OCI-M1 (cell line): ENCODE measurements at regions not wholly inside any gene's neighbourhood (a gene's known extent, or its start where the extent isn't known, plus 50 kb on each side); places are given as distances from the start of the nearest gene placed in this dataset.
A peak's percentile ranks its signal among the peaks of the same experiment; 100 is the strongest.

Experiments used
- DNase-seq: peaks from one replicate; lab custom pipeline; 2025; lab: John Stamatoyannopoulos, UW

DNA sequence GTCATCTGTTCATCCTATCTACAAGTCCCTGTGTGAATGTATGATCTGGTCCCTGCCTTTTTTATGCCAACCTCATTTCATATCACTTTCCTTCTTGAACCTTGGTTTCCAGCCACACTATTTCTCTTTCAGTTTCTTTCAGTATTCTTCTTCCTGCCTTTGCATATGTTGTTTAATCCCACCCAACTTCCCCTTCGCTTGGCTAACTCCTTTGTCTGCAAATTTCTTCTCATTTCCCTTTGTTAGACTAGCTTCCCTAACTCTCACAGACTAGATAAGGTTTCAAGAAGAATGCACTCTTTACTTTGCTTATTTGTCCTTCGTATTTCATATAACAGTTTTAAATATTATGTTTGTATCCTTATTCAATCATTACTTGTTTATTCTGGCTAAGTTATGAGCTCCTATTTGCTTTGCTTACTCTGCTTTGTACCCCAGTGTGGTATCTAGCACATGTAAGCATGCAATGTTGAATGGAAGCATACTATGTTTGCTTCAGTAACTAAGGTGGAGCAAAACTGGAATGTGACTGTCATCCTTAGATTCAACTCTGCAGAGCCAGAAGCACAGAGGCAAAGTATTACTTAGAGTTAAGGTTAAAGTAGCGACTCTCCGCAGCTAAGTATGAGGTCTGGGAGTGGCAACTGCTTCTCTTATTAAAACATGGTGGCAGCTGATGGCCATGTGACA lies 681.3 kb downstream of the CPS1 start:
- DNase-seq: peak; percentile 61

- DNase-seq: no peak
Measured at GRCh38 chr2:211241891-211242290, 685.5 kb downstream of the CPS1 start.

DNA sequence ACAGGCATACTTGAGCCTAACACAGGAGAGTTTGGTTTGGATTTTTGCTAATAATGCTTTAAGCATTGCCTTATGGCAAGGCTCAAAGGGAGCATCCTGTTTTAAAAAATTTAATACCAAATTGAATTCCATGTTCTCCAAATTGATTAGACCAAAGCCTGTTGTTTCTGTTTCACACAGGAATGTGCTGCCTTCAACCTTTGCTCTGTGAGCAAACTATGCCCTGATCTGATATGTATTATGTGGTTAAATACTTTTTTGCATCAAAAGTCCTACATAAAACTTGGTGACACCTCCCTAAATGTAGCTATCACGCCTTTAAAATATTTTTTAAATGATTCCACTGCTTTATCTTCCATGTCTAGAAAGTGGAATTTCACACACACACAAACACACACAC lies 691.4 kb downstream of the CPS1 start:
- DNase-seq: no peak

DNA sequence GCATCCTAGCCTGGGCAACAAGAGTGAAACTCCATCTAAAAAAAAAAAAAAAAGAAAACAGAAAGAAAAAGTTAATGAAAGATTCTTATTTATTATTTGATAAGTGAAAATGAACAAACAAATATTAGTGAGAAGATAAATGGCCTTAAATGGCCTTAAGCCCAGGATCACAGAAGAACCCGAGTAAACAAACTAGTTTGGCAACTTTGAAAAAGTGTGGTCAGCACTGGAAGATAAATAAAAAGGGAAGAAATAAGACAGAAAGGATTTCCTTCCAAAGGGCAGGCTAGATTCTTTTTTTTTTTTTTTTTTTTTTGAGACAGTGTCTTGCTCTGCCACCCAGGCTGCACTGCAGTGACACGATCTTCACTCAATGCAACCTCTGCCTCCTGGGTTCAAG lies 692.4 kb downstream of the CPS1 start:
- DNase-seq: no peak

GRCh38 chr2:211251016-211251415 lies 694.6 kb downstream of the CPS1 start:
- no peak for DNase-seq

DNA sequence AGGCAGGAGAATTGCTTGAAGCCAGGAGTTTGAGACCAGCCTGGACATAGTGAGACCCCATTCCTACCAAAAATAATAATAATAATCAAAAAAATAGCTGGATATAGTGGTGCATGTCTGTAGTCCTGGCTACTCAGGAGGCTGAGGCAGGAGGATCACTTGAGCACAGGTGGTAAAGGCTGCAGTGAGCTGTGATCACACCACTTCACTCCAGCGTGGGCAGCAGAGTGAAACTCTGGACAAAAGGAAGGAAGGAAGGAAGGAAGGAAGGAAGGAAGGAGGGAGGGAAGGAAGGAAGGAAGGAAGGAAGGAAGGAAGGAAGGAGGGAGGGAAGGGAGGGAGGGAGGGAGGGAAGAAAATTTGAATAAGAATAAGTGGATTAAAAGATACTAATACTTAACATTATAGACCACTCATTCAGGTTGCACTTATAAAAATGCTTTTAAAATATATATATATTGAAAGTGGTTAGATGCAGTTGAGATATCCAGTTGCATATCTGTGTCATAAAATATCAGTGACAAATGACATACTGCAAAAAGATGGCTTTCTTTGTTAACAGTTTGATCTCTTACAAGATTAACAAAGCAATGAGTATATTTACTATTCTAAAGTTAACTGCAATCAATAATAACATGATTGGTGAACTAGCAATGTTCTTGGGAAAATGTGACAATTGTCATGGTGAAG lies 702.4 kb downstream of the CPS1 start:
- DNase-seq: no peak

DNA sequence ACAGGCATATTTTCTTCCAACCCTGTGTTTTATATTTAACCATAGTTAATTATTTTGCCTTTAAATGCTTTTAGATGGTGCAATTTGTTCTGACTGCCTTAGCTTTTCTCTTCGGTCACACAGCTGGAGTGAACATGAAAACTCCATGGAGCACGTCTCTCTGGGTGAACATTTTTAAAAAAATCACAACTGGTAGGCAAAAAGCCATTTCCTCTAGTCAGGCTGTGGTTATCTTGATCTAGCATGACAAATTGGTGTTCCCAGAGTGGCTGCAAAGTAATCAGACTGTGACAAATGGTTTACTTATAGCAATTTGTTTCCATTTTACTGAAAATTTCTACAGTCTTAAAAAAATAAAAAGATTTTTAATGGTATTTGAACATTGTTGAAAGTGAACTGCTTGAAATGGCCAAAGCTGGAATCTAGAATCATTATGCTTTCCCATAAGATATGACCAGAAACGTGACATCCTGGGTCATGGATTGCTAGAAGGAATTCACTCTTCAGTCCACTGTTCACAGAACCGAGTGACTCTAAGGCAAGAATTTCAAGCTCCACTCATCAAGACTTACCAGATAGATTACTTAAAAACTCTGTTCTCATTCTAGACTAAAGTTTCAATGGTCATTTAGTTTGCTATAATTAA lies 703.6 kb downstream of the CPS1 start:
- DNase-seq: peak; percentile 23

DNA sequence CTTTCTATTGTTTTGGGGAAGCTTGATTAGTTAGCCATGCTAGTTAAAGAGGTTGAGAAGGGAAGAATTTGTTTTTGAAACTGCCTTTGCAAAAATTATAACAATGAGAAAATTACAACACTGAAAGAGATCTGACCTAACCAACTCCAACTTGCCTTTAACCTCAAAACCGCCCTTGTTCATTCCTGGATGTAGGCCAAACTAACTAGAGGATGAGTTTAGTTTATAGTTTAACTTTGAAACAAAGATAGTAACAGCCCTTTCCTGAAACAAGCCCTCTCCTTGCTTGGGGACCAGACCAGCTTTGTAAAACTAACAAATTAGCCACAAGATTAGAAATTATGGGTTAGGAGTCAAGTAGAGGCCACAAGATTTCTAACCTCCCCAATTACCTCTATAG lies 713.9 kb downstream of the CPS1 start:
- DNase-seq: no peak

- peak; percentile 64 for DNase-seq
Measured at GRCh38 chr2:211281430-211282073, 725.2 kb downstream of the CPS1 start.

DNA sequence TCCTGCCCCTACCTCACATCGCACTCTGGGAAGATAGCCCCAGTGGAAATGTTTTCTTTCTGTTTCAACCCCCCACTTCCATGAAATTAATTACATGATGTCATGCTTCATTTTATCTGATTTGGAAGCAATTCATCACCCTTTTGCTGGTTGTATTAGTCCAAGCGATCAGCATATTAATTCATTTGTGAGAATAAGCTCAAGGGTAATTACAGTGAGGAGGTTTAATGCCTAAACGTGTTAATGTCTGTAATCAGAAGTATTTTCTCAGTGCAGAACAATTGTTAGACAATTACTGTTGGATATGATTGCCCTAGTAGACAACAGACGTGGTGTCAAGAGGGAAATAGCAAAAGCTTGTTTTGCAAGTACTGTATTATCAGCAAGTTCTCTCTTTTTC lies 746.3 kb downstream of the CPS1 start:
- DNase-seq: no peak

DNA sequence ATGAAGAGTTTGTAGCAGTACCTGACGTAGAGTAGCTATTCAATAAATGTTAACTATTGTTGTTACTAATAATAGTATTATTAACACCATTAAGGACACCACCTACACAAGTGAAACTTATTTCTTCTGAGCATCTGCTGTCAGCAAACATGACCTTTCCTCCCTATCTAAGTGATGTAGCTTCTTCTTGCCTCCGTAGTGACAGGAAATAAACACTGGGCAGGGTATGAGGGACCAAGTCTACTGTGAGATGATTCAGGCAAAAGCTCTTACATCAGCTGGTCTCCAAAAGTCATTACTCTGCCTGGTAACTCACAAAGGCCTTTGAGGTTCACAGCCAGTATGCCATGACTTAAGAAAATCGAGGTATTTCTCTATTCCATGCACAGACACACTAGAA lies 750.5 kb downstream of the CPS1 start:
- no peak for DNase-seq
